ENCODE measurements at regions not wholly inside any gene's neighbourhood (a gene's known extent, or its start where the extent isn't known, plus 50 kb on each side); places are given as distances from the start of the nearest gene placed in this dataset.
"Not testable (repeated sequence)": the region's sequence is repeated elsewhere in the genome, so short reads cannot be mapped to it uniquely, and the experiment has no call there.

GRCh38 chr16:18701239-18701638 is 88.9 kb downstream of the RPS15A start:
- TF ChIP-seq CTCF, POLR2A (IDR thresholded peaks at IDR 0.05): not testable (repeated sequence)

Measured in lower leg skin (tissue), 3 donors.